Stimulated activated CD4-positive, alpha-beta T cell treated with anti-CD3 and anti-CD28 coated beads, Interleukin-2, amount 100 ng/mL, for 24 hours (primary cell): ENCODE measurements at regions not wholly inside any gene's neighbourhood (a gene's known extent, or its start where the extent isn't known, plus 50 kb on each side); places are given as distances from the start of the nearest gene placed in this dataset.
"Not testable (repeated sequence)": the region's sequence is repeated elsewhere in the genome, so short reads cannot be mapped to it uniquely, and the experiment has no call there.

Source experiments
- DNase-seq, 2 donors: peaks; one replicate each; pipeline ENCODE4 v3.0.0-alpha.2; 2020

- DNase-seq: peak in 1 of 2 donors; percentile 21
Observed at GRCh38 chr15:21261965-21262850, 178.1 kb downstream of the POTEB3 start.

GRCh38 chr15:21261396-21261964, 178.8 kb downstream of the POTEB3 start:
- DNase-seq: no peak

GRCh38 chr15:21260966-21261395, 179.3 kb downstream of the POTEB3 start:
- DNase-seq: no peak

GRCh38 chr15:21258635-21259034, 181.7 kb downstream of the POTEB3 start:
- DNase-seq: not testable (repeated sequence)

- not testable (repeated sequence) for DNase-seq
Observed at GRCh38 chr15:21249508-21250019, 190.7 kb downstream of the POTEB3 start.
